ENCODE measurements at regions not wholly inside any gene's neighbourhood (a gene's known extent, or its start where the extent isn't known, plus 50 kb on each side); places are given as distances from the start of the nearest gene placed in this dataset.

- Histone ChIP-seq H3K27me3 (ENCODE audit: control insufficient read depth, insufficient read depth, low read length) (no peaks in the 10 kb centered on the region), H3K9me3 (ENCODE audit: control insufficient read depth in 2 of 3, insufficient read depth in 1 of 3, low read length in 3 of 3) (no peaks in the 10 kb centered on the region), H3K4me1 (ENCODE audit: control insufficient read depth in 2 of 3, insufficient read depth in 2 of 3, low read depth in 1 of 3, low read length in 3 of 3) (peaks cover 0 to 8% (median 0%) of the 10 kb centered on the region in 3 donors), H3K27ac (ENCODE audit: low read depth in 2 of 2, low read length in 2 of 2) (no peak overlapping the region), H3K4me3 (ENCODE audit: low read length in 3 of 3) (no peak overlapping the region), H3K9ac (ENCODE audit: low read length in 3 of 3) (no peak overlapping the region), H3K36me3 (ENCODE audit: control insufficient read depth in 2 of 3, insufficient read depth in 3 of 3, low read length in 3 of 3) (no peaks in the 10 kb centered on the region)
- no peak for TF ChIP-seq CTCF (IDR thresholded peaks at IDR 0.05; ENCODE audit: borderline replicate concordance, extremely low read depth, insufficient read depth)
- intact Hi-C loops (cut with DNase I): no loop called here
- DNase-seq (no peak), FAIRE-seq (no peak)
Observed at GRCh38 chr18:22847867-22848451, 85.2 kb upstream of the RBBP8 start.

- Histone ChIP-seq H3K27ac (ENCODE audit: low read depth in 2 of 2, low read length in 2 of 2) (no peak overlapping the region), H3K4me3 (ENCODE audit: low read length in 3 of 3) (no peak overlapping the region), H3K36me3 (ENCODE audit: control insufficient read depth in 2 of 3, insufficient read depth in 3 of 3, low read length in 3 of 3) (no peaks in the 10 kb centered on the region), H3K27me3 (ENCODE audit: control insufficient read depth, insufficient read depth, low read length) (no peaks in the 10 kb centered on the region), H3K9me3 (ENCODE audit: control insufficient read depth in 2 of 3, insufficient read depth in 1 of 3, low read length in 3 of 3) (no peaks in the 10 kb centered on the region), H3K4me1 (ENCODE audit: control insufficient read depth in 2 of 3, insufficient read depth in 2 of 3, low read depth in 1 of 3, low read length in 3 of 3) (peaks cover 0 to 8% (median 0%) of the 10 kb centered on the region in 3 donors), H3K9ac (ENCODE audit: low read length in 3 of 3) (no peak overlapping the region)
- DNase-seq (no peak), FAIRE-seq (no peak)
- no peak for TF ChIP-seq CTCF (IDR thresholded peaks at IDR 0.05; ENCODE audit: borderline replicate concordance, extremely low read depth, insufficient read depth)
- intact Hi-C loops (cut with DNase I): no loop called here
Observed at GRCh38 chr18:22848615-22849014, 84.5 kb upstream of the RBBP8 start.

GRCh38 chr18:22856870-22857269, 76.3 kb upstream of the RBBP8 start:
- intact Hi-C loops (cut with DNase I): no loop called here

More at GRCh38 chr18:22856870-22857269, 76.3 kb upstream of the RBBP8 start:
- H3K4me1 ChIP-seq (ENCODE audit: control insufficient read depth in 2 of 3, insufficient read depth in 2 of 3, low read depth in 1 of 3, low read length in 3 of 3): no peaks in the 10 kb centered on the region
- H3K36me3 ChIP-seq (ENCODE audit: control insufficient read depth in 2 of 3, insufficient read depth in 3 of 3, low read length in 3 of 3): no peaks in the 10 kb centered on the region
- H3K9ac ChIP-seq (ENCODE audit: low read length in 3 of 3): no peak overlapping the region
- no peak overlapping the region for H3K4me3 ChIP-seq (ENCODE audit: low read length in 3 of 3)
- H3K27ac ChIP-seq (ENCODE audit: low read depth in 2 of 2, low read length in 2 of 2): no peak overlapping the region
- no peak for TF ChIP-seq CTCF (IDR thresholded peaks at IDR 0.05; ENCODE audit: borderline replicate concordance, extremely low read depth, insufficient read depth)
- DNase-seq (no peak), FAIRE-seq (no peak)
- no peaks in the 10 kb centered on the region for H3K27me3 ChIP-seq (ENCODE audit: control insufficient read depth, insufficient read depth, low read length)
- H3K9me3 ChIP-seq (ENCODE audit: control insufficient read depth in 2 of 3, insufficient read depth in 1 of 3, low read length in 3 of 3): no peaks in the 10 kb centered on the region
